Right lobe of liver (tissue), 4 donors: ENCODE measurements at regions not wholly inside any gene's neighbourhood (a gene's known extent, or its start where the extent isn't known, plus 50 kb on each side); places are given as distances from the start of the nearest gene placed in this dataset.

Experiments
- POLR2A ChIP-seq: fragments of 450-650 bp; IDR thresholded peaks from one replicate; pipeline ENCODE4 v1.6.1; 2017; ENCODE audit warnings: antibody characterized with exemption, mild to moderate bottlenecking
- TF ChIP-seq, protein P1 (sequence below), 4 donors: fragments of 200-600 bp in 3 of 4; fragments of 450-650 bp in 1 of 4; IDR thresholded peaks; one replicate each; pipeline versions ENCODE4 v1.5.1 to v1.8.0; 2016 to 2022; ENCODE audit warnings: antibody characterized with exemption in 4 of 4, mild to moderate bottlenecking in 2 of 4
- donor health status: DM: no; HTN: no; CAD: no.
- donor health status: DM: no; HTN: no; CAD: no.
- donor health status: DM: no; HTN: yes; CAD: no.

DNA sequence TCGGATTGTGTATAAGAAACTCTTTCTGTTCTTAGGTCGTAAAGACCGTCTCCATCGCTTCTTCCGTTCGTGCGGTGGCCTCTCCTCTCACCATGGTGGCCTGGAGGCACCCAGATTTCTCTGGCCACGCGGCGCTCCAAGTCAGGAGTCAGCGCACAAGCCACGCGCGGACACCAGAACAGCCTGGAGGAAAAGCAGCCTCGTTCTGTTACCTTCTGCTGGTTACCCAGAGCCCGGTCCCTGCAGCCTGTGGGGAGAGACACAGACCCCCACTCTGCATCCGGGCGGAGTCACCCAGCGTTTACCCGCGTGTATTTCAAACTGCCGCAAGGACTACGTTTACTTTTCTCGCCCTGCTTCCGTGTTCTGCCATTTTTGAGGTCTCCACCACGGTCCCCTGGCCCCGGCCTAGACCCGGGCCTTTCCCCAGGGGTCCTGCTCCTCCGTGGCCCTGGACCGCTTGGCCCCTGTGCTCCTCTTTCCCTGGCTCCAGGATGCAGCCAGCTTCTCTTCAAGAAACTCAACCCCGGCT lies 776.1 kb downstream of the BRD1 start:
- TF ChIP-seq POLR2A = no peak
- TF ChIP-seq, protein P1, sequence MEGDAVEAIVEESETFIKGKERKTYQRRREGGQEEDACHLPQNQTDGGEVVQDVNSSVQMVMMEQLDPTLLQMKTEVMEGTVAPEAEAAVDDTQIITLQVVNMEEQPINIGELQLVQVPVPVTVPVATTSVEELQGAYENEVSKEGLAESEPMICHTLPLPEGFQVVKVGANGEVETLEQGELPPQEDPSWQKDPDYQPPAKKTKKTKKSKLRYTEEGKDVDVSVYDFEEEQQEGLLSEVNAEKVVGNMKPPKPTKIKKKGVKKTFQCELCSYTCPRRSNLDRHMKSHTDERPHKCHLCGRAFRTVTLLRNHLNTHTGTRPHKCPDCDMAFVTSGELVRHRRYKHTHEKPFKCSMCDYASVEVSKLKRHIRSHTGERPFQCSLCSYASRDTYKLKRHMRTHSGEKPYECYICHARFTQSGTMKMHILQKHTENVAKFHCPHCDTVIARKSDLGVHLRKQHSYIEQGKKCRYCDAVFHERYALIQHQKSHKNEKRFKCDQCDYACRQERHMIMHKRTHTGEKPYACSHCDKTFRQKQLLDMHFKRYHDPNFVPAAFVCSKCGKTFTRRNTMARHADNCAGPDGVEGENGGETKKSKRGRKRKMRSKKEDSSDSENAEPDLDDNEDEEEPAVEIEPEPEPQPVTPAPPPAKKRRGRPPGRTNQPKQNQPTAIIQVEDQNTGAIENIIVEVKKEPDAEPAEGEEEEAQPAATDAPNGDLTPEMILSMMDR (IDR thresholded peaks at IDR 0.05) = no peak
